ENCODE measurements at regions not wholly inside any gene's neighbourhood (a gene's known extent, or its start where the extent isn't known, plus 50 kb on each side); places are given as distances from the start of the nearest gene placed in this dataset.

- DNase-seq: no peak
Observed at GRCh38 chr9:108479989-108480652, 375.7 kb downstream of the ACTL7B start.

DNA sequence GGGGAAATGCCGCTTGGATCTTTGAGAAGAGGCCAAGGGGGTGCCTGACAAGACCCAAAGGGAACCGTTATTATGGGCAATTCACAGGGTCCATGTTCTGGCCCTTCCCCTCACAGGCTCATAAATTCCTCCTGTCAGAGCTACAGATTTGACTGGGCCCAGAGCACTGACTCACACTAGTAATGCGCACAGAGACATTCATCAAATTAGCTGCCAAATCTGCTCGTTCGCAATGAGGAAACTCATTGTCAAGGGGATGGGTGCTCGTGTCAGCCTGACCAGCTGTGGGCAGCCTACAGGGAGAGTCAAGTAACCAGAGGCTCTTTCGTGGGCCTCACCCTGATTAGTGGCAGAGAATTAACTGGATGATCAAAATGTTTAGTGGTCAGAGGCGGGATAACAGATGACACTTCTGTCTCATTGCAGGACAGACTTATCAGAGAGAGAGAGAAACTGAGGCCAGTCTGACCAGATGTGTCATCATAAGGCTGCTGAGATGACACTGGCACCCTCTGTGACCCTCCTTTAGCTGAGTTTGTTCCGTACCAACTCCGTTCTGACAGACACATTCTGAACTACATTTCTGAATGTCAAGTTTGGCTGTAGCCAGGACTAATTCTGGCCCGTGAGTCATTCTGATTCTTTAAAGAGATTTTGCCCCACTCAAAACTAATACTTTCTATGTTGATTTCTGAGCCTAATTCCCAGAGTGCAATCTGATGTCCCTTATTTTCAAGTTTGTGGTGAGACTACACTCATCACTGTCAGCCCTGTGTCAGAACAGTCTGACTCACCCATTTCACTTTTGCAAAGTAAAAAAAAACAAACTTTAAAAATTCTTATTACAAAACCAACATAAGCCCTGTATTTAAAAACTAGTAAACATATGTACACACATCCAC is 377.1 kb downstream of the ACTL7B start:
- DNase-seq: peak; percentile 25

GRCh38 chr9:108477529-108478006 is 378.2 kb downstream of the ACTL7B start:
- DNase-seq: peak; percentile 84

- DNase-seq: no peak
Observed at GRCh38 chr9:108476574-108476973, 379.2 kb downstream of the ACTL7B start.

DNA sequence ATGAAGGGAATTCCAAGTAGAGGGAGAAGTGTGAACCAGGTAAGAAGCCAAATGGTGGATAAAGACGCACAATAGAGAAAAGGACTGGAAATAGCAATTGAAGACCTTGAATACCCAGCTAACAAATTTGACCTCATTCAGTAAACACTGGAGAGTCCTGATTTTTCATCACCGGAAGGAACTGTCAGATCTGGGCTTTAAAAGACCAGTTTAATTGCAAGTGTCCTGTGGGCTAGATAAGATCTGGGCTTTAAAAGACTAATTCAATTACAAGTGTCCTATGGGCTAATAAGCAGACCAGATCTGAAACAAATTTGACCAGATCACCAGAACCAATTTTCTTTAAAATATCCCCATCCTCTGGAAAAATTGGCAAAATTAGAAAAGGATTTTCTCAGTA is 380.0 kb downstream of the ACTL7B start:
- no peak for DNase-seq

- DNase-seq: no peak
Observed at GRCh38 chr9:108474356-108474755, 381.4 kb downstream of the ACTL7B start.

- peak; percentile 13 for DNase-seq
Observed at GRCh38 chr9:108473209-108474112, 382.3 kb downstream of the ACTL7B start.

DNA sequence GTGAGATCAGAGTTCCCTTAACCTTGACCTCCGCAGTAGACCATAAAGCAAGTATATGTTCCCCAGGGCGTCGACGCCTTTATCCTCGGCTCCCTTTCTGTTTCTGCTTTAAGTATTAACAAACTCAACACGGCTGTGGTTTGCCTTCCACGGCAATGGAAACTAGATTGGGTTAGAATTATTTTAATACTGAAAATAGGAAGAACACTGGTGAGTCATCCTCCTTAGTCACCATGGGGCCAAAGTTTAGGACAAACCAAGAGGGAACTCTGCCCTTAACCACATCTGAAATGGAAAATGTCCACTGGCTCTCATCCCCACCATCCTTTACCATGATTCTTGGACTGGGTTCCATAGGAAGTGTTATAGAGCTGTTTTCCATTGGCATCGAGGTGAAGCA is 386.1 kb downstream of the ACTL7B start:
- DNase-seq: no peak

DNA sequence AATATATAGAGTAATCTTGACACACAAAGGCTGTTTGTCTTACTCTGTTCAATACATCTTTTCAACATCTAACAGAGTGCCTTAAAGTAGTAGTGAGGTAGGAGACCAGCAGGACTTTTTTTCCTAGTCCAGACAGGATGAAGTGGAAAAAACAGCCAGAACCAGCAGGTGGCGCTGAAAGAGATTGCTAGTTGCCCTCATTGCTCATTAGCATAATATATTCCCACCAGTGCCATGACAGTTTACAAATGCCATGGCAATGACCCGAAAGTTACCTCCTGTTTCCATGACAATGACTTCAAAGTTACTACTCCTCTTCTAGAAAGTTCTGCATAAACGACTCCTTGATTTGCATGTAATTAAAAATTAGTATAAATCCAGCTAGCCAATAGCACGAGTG is 387.4 kb downstream of the ACTL7B start:
- no peak for DNase-seq

DNA sequence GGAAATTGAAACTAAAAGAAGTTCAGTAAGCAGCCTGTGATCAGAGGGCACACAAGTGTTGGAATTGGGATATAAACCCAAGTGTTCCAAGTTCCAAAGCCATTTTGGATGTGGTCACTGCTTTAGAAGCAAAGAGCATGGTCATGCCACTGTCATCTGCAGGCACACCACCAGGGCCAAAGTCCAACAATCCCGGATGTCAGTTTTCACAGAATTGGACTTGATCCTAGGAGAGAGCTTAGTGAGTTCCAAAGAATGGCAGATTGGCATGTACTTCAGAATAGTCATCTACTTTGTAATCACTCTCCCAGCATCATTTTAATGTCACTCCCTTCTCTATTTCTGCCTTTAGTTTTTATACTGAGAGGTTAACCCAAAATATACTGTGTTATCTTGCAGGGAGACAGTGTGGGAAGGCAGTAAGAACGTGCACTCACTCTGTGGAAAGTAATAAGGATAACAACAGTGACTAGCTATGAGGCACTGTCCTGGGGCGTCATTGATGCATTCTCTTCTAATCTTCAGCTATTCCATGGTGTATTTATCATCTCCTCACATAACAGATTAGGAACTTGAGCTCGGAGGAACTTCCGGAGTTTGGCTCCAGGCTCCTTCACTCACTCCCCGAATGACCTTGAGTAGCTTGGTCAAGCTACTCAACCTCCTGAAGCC is 388.0 kb downstream of the ACTL7B start:
- no peak for DNase-seq

DNA sequence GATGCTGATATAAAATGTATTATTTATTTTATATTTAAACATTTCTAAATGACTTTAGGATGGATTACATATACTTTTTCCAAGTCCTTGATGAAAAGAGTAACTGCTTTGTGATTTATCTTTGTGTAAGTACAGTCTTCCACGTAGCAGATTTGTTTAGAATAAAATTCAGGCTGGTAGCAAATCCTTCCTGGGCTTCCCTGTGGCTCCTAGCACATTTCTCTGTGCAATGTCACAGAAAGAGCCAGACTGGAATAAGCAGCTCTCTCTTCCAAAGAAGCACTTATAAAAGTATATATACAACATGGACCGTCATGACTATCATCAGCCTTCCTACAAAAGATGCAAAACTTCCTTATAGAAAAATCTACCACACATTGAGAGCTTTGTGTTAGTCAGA is 388.6 kb downstream of the ACTL7B start:
- no peak for DNase-seq

- no peak for DNase-seq
Observed at GRCh38 chr9:108466304-108466703, 389.5 kb downstream of the ACTL7B start.

DNA sequence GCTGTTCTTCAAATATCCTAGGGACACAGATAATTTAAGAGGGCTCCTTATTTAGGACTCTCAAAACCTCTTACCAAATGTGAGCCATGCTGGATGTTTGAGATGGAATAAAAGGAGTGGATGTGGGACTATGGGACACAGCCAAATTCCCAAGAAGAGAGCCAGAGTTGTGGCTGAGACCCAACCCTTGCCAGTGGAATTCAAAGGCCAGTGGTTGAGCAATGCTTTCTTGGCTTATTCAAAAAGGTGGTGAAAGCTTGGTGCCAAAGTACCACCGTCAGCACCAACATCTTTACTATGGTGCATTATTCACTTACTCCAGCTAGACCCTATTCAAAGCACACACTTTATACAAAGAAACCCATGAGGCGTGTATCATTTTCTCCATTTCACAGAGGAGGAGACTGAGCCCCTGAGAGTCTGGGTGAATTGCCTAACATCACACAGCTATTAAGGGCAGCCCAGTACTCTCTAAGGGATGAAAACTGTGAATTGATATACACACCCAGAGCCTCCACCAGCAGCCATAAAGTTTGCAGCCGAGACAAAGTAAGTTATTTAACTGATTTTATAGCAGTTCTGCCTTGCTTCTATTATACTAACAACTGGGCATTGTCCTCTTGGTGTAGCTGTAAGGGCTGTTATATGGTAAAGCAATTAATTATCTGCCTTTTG is 391.7 kb downstream of the ACTL7B start:
- no peak for DNase-seq

DNA sequence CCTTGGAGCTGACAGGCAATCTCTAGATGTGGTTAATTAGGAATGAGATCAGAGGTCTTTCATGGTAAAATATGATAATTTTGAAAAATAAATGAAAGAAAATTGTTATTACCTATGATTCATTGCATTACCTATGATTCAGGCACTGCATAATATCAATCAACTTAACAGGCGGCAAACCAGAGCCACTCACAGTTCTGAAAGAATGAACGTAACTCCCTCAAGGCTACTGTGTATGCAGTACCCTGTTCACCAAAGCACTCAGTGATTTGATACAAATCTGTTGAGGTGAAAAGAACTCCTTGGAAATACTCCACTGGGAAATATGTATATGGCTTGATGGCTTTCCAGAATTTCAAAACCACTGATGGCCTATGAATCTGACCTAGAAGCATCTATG is 398.9 kb downstream of the ACTL7B start:
- DNase-seq: no peak

GRCh38 chr9:108445431-108446071 is 410.2 kb downstream of the ACTL7B start:
- no peak for DNase-seq

GRCh38 chr9:108444400-108445358 is 411.1 kb downstream of the ACTL7B start:
- peak; percentile 87 for DNase-seq

GRCh38 chr9:108443741-108444140 is 412.0 kb downstream of the ACTL7B start:
- no peak for DNase-seq

DNA sequence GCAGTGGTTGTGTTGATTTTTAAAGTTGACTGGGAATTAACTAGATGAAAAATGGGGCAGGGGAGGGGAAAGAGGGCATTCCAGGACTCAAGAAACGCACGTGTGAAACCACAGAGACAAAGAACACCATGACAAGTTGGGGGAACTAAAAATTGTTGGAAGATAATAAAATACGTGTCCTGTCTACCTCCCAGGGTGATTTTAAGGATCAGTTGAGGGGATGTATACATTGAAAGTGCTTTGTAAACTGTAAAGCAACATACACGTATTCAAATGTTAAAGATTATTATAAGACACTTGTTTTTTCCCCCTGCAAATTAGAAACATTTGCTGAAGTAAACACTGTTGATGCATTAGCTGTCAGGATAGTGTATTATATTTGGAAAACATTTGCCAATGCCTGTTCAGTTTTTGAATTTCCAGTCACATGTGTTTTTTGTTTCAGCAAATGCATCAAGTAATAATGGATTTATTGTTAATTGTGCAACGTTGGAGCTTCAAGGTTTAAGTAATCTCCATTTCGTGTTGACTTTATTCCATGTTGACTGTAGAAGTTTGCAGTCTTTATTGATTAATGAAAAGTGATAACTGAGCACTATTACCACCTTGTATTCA is 412.7 kb downstream of the ACTL7B start:
- DNase-seq: no peak

- DNase-seq: no peak
Observed at GRCh38 chr9:108442627-108443018, 413.2 kb downstream of the ACTL7B start.

DNA sequence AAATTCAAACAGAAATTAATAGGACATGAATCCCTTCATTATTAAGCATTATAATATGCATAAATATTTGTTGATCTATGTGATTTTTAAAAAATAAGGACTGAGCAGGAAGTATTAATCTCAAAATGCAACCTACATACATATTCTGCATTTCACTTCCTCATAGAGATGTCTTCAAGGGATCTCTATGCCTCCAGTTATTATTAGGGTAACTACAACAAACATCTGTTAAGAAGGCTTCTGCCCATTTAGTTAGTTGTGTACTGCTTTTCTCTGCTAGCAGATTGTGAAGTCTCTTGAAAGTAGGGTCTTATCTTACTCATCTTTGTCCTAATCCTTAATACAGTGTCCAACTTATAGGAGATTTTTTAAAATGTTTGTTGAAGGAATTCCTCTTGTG is 414.1 kb downstream of the ACTL7B start:
- no peak for DNase-seq
